Renal cortex interstitium (tissue), 11 donors: ENCODE measurements at regions not wholly inside any gene's neighbourhood (a gene's known extent, or its start where the extent isn't known, plus 50 kb on each side); places are given as distances from the start of the nearest gene placed in this dataset.

Source experiments
- DNase-seq, 11 donors: peaks; one replicate each; pipeline ENCODE4 v3.0.0-alpha.2; 2013; ENCODE audit warnings: low read depth in 9 of 11, low spot score in 4 of 11; ENCODE audit errors: extremely low read depth in 1 of 11

GRCh38 chr11:80122211-80122610, 681.4 kb upstream of the TENM4 start:
- DNase-seq = no peak

- DNase-seq = no peak
These were observed 677.2 kb upstream of the TENM4 start for GRCh38 chr11:80118073-80118472.

DNA sequence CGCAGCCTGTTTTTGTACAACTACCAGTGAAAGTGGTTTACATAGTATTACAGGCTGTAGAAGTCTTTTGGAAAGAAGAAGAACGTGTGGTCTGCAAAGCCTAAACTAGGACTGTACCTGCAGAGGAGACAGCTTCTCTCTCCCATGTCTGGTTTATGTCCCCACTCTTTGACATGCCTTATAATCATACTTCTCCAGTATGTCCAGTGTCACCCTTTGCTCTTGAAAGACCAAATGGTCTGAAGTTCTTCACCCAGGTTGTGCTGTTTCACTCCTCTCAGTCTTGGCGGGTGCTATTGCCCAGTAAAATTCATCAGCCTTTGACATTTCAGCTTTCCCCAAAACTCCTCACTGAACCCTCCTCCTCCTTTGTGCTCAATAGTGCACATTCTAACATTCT, 676.0 kb upstream of the TENM4 start:
- DNase-seq = no peak

GRCh38 chr11:80109652-80110051, 668.8 kb upstream of the TENM4 start:
- no peak for DNase-seq

DNA sequence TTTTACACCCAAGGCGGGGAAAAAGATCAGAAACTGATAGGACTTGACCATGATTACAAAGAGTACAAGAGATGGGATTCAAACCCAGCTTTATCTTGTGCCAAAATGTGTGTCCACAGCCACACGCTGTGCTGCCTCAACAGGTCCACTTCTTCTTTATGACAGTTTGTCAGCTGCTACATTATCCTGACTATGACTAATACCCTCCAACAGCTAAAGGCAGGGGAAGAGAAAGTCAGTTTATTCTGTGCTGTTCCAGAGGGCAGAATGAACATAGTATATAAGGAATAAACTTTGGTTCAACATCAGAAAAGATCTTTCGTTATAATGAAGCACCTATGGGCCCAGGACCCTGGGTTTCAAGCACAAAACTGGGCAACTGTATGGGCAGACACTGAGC, 668.2 kb upstream of the TENM4 start:
- DNase-seq = no peak

- no peak for DNase-seq
These were observed 666.6 kb upstream of the TENM4 start for GRCh38 chr11:80107415-80107814.

- no peak for DNase-seq
These were observed 663.4 kb upstream of the TENM4 start for GRCh38 chr11:80104191-80104590.

DNA sequence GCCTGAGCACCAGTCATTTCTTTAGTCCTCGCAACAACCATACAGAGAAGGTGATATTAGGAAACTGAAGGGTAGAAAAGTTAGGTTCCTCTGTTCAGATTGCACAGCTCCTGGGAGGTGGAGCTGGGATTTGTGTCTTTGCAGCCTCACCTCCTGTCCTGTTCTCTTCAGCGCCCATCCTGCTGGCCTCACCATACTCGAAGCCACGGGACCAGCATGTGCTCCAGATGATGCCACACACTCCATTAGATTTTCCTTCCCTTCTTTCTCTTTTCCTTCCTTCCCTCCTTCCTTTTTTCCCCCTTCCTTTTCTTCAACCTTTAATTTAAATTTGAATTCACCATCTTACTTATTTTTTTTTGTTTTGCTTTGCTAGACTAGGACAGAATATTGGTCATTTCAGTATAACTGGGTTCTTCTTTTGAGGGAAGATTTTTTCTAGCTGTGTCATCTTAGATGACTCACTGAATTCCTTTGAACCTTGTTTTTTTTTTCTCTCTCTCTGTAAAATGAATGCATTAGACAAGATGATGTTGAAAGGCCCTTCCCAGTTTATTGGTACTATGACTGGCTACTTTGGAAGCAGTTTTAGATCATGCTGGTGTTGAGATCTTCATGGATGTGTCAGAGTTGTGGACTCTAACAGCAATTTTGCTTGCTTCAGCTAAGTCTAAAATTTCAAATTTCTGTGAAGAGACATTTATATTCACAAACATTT, 662.5 kb upstream of the TENM4 start:
- no peak for DNase-seq

- DNase-seq = no peak
These were observed 656.3 kb upstream of the TENM4 start for GRCh38 chr11:80097146-80097545.

- DNase-seq = no peak
These were observed 655.9 kb upstream of the TENM4 start for GRCh38 chr11:80096736-80097135.

GRCh38 chr11:80086496-80087055, 645.7 kb upstream of the TENM4 start:
- DNase-seq = no peak

- no peak for DNase-seq
These were observed 644.7 kb upstream of the TENM4 start for GRCh38 chr11:80085563-80085962.

DNA sequence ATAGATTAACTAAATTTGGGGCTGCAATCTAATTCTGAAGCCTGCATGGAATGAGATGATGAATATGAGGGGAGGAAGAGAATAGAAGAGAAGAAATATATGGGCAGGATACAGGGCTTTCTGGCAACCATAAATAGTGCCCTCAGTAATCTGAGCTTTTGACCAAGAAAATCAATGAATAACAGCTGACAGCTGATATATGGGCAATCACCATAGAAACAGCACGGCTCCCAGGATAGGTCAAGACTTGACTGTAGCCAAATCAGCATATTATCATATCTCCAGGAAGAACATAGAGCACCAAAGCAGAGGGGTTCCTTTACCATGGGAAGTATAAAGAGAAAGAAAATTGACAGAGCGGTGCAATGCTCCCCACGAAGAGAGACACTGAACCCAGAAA, 643.8 kb upstream of the TENM4 start:
- DNase-seq = no peak

GRCh38 chr11:80083531-80083951, 642.7 kb upstream of the TENM4 start:
- no peak for DNase-seq

- DNase-seq = no peak
These were observed 641.6 kb upstream of the TENM4 start for GRCh38 chr11:80082406-80082805.

DNA sequence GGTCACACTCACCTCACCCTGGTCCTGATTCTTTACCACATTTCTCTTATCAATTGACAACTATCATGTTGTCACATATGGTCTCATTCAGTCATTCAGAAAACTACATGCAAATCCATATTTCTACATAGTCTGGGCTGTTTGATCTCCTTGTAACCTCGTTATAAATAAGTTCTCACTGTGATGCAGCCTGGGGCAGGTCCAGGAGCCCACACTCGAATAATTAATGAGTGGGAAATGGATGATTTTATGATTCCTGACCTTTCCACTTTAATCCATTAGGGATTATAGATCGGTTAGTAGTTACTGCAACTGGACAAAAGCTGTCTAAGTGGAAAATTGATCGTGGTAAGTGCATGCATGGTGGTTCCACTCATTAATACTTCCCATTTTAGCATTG, 636.3 kb upstream of the TENM4 start:
- DNase-seq = no peak

GRCh38 chr11:80074837-80075236, 634.0 kb upstream of the TENM4 start:
- DNase-seq = no peak

DNA sequence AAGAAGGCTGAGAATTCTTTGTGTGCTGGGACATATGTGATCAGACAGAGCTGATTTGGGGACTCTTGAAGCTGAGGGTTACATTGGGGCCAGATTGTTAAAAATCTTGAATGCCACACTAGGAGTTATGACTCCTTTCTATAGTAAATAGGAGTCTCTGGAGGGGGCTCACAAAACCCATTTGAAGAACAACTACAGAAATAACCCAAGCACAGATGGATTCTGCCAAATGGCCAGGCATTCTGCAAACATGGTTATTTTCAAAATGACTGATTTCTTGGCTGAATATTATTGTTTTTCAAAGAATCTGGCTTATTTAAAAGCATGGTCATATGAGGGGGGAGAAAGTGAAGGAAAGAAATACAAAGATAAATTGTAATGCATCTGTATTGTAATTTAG, 625.5 kb upstream of the TENM4 start:
- DNase-seq = no peak

DNA sequence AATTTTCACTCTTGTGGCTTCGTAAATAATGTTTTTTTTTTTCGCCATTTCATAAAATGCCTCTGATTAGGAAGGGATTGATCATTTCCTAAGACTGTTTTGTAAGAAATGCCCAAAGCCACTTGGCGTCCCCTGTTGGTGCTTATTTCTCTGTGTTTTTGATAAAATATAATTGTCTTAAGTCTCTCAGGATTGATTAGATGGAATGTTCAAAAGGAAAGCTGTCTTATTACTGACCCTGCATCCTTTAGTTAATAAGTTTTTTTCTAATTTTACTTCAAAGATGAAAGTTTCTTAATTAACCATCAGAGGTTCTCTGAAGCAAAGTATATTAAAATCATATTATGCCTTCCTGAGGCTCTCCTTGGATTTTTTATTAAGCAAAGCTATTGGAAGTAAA, 624.3 kb upstream of the TENM4 start:
- no peak for DNase-seq

GRCh38 chr11:80061056-80061455, 620.2 kb upstream of the TENM4 start:
- peak in 1 of 11 donors; percentile 6 for DNase-seq

- DNase-seq = no peak
These were observed 613.8 kb upstream of the TENM4 start for GRCh38 chr11:80054582-80055165.
